Gastrocnemius medialis (tissue), 4 donors: ENCODE measurements at regions not wholly inside any gene's neighbourhood (a gene's known extent, or its start where the extent isn't known, plus 50 kb on each side); places are given as distances from the start of the nearest gene placed in this dataset.

Source experiments
- POLR2A ChIP-seq, 2 donors: fragments of 450-650 bp; IDR thresholded peaks; one replicate each; pipeline ENCODE4 v1.6.1; 2017; ENCODE audit warnings: antibody characterized with exemption in 2 of 2, mild to moderate bottlenecking in 2 of 2, moderate library complexity in 2 of 2
- TF ChIP-seq, protein P1 (sequence below), 5 experiments: fragments of 450-650 bp in 3 of 5; fragments of 200-600 bp in 2 of 5; sonication (generic) in 2 of 5; IDR thresholded peaks in 4 of 5; conservative IDR thresholded peaks in 1 of 5; 1 replicate in 4 of 5; 2 replicates in 1 of 5; pipeline ENCODE4 v1.5.1; 2016 to 2019; ENCODE audit warnings: antibody characterized with exemption in 5 of 5, mild to moderate bottlenecking in 3 of 5, moderate library complexity in 3 of 5

DNA sequence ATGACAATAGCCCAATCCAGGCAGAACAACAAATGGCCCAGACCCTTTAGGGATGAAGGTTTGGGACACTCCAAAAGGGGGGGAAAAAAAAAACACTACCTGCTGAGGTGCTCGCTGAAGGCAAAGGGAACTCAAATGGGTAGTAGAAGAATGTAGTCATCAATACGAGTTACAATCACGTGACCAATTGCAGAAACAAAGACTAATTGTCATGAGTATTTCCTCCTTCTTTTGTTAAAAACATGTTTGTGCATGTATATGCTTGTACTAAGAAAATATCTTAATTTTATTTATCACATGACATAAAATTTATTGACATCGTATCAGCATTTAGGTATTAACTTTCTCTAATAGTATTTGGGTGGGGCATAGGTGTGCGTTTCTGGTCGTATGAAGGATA lies 743.5 kb downstream of the DNAH5 start:
- TF ChIP-seq, protein P1, sequence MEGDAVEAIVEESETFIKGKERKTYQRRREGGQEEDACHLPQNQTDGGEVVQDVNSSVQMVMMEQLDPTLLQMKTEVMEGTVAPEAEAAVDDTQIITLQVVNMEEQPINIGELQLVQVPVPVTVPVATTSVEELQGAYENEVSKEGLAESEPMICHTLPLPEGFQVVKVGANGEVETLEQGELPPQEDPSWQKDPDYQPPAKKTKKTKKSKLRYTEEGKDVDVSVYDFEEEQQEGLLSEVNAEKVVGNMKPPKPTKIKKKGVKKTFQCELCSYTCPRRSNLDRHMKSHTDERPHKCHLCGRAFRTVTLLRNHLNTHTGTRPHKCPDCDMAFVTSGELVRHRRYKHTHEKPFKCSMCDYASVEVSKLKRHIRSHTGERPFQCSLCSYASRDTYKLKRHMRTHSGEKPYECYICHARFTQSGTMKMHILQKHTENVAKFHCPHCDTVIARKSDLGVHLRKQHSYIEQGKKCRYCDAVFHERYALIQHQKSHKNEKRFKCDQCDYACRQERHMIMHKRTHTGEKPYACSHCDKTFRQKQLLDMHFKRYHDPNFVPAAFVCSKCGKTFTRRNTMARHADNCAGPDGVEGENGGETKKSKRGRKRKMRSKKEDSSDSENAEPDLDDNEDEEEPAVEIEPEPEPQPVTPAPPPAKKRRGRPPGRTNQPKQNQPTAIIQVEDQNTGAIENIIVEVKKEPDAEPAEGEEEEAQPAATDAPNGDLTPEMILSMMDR (IDR thresholded peaks at IDR 0.05 in 4 of 5, conservative IDR thresholded peaks at IDR 0.05 in 1 of 5) = no peak
- no peak for TF ChIP-seq POLR2A (IDR thresholded peaks at IDR 0.05)
